ENCODE measurements at regions not wholly inside any gene's neighbourhood (a gene's known extent, or its start where the extent isn't known, plus 50 kb on each side); places are given as distances from the start of the nearest gene placed in this dataset.

DNA sequence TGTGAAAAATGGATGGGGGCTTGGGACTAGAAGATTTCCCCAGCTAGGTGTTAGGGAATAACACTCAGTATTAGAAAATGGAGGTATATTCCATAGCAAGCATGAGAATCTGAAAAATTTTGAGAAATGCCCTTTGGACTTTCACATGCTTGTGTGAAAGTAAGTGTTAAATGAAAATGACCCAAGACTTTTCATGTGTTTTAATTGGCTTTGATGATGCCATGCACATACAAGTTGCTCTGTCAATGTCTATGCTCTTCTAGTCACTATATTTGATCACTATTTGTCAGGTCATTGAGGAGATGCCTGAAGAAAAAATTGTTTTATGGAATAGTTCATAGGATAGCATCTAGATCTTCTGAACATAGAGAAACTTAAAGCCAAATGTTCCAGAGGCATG is 147.6 kb downstream of the SH2D1A start:
- H3K9me3 Mint-ChIP-seq: no peaks in the 10 kb centered on the region
- no peaks in the 10 kb centered on the region for H3K4me1 Mint-ChIP-seq
- no peaks in the 10 kb centered on the region for H3K27me3 Mint-ChIP-seq
- no peak for DNase-seq
- H3K4me3 Mint-ChIP-seq: no peak overlapping the region
- H3K36me3 Mint-ChIP-seq (ENCODE audit: low read depth): no peaks in the 10 kb centered on the region
- no peak overlapping the region for H3K27ac Mint-ChIP-seq
- ChIA-PET POLR2A (no interaction called here), CTCF (interaction anchor here (0.6 kb wide), 1 partner anchor 87 kb away, joined by 3 read pairs; no protein-coding TSS in a partner anchor)

DNA sequence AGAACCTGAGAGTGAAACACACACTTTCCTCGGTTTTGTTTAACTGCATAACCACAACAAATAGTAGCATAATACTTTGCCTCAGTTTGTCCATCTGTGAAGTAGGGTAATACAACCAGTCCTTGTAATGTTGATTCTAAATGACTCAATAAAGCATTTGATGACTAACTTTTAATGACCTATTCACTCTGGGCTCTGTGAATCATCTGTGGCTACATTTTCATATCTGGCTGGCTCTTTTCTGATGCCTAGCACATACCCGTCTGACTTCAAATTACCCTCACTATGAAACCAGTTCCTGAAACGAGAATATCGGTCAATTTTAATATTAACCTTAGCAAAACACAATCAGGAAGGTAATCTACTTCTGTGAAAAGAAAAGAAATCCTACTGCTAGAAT is 151.0 kb downstream of the SH2D1A start:
- H3K27ac Mint-ChIP-seq: no peak overlapping the region
- ChIA-PET CTCF (no interaction called here), POLR2A (no interaction called here)
- no peak overlapping the region for H3K4me3 Mint-ChIP-seq
- no peak for DNase-seq
- no peaks in the 10 kb centered on the region for H3K27me3 Mint-ChIP-seq
- H3K4me1 Mint-ChIP-seq: peaks cover 4% of the 10 kb centered on the region
- no peaks in the 10 kb centered on the region for H3K9me3 Mint-ChIP-seq
- no peaks in the 10 kb centered on the region for H3K36me3 Mint-ChIP-seq (ENCODE audit: low read depth)

DNA sequence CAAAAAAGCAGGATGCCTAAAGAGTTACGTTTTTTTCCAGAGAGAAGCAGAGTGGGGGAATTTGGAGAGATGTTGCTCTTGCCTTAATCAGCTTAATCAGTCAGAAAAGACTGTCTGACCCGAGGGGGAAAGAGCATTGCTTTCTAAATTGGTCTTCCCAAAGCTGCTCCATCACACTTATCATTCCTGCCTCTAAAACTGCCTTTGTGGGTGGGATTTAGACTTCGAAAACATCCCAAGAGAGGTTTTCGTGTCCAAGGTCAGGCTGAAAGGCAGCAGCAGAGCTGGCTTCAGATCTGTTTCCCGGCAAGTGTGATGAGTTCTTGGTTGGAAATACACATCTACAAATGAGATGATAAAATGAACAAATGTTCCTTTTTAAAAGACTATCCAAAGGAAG is 155.2 kb downstream of the SH2D1A start:
- Mint-ChIP-seq H3K36me3 (ENCODE audit: low read depth) (no peaks in the 10 kb centered on the region), H3K4me1 (peaks cover 4% of the 10 kb centered on the region), H3K9me3 (no peaks in the 10 kb centered on the region), H3K27ac (no peak overlapping the region), H3K27me3 (no peaks in the 10 kb centered on the region), H3K4me3 (no peak overlapping the region)
- DNase-seq: no peak
- CTCF ChIA-PET: no interaction called here
- POLR2A ChIA-PET: no interaction called here

DNA sequence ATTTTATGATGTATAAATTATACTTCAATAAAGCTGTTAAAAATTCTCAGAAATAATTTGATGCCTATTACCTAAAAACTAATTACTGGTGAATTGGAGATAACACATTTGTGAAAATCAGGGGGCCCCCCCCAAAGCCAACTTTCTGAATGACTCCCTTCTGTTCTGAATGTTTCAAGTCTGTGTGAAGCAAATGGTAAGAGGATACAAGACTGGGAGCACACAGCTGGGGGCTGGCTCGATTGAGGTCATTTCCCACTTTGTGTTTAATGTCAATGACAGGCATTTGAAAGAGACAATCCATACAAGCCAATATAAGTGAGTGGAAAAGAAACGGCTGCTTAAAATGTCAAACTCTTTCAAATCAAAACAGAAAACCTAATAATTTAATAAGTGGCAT is 155.8 kb downstream of the SH2D1A start:
- CTCF ChIA-PET: no interaction called here
- no peaks in the 10 kb centered on the region for H3K36me3 Mint-ChIP-seq (ENCODE audit: low read depth)
- H3K9me3 Mint-ChIP-seq: no peaks in the 10 kb centered on the region
- H3K4me3 Mint-ChIP-seq: no peak overlapping the region
- no peak overlapping the region for H3K27ac Mint-ChIP-seq
- POLR2A ChIA-PET: no interaction called here
- DNase-seq: no peak
- peaks cover 4% of the 10 kb centered on the region for H3K4me1 Mint-ChIP-seq
- no peaks in the 10 kb centered on the region for H3K27me3 Mint-ChIP-seq

- H3K4me1 Mint-ChIP-seq: peaks cover 4% of the 10 kb centered on the region
- ChIA-PET CTCF (interaction anchor here (1.6 kb wide), 1 partner anchor 29 kb away, joined by 3 read pairs; no protein-coding TSS in a partner anchor), POLR2A (no interaction called here)
- no peaks in the 10 kb centered on the region for H3K27me3 Mint-ChIP-seq
- H3K36me3 Mint-ChIP-seq (ENCODE audit: low read depth): no peaks in the 10 kb centered on the region
- DNase-seq: no peak
- no peak overlapping the region for H3K4me3 Mint-ChIP-seq
- no peak overlapping the region for H3K27ac Mint-ChIP-seq
- no peaks in the 10 kb centered on the region for H3K9me3 Mint-ChIP-seq
Measured at GRCh38 chrX:124502599-124502998, 156.2 kb downstream of the SH2D1A start.

GRCh38 chrX:124504111-124504983 is 158.0 kb downstream of the SH2D1A start:
- no peak for DNase-seq
- Mint-ChIP-seq H3K4me3 (no peak overlapping the region), H3K4me1 (peaks cover 4% of the 10 kb centered on the region), H3K27me3 (no peaks in the 10 kb centered on the region), H3K36me3 (ENCODE audit: low read depth) (no peaks in the 10 kb centered on the region), H3K27ac (no peak overlapping the region), H3K9me3 (no peaks in the 10 kb centered on the region)
- POLR2A ChIA-PET: no interaction called here
- CTCF ChIA-PET: interaction anchor here (0.9 to 1.6 kb wide), 2 partner anchors 9 to 27 kb away, joined by 3 read pairs; no protein-coding TSS in a partner anchor

DNA sequence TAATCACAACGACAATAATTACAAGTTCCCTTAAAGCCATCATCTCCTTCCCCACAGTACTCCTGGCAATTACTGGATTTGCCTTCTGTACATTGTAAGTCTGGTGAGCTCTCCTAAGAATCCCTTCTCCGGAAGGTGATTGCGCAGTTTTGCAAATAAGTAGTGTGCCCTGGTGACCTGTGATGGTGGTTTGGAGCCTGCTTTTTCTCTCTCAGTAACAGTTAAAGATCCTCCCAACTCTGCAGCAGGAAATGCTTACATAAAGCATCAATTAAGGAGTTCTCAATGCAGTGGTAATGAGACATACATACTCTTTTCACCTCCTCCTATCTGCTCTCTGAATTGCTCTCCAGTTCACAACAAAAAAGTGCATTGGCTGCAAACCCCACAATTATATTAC is 159.7 kb downstream of the SH2D1A start:
- Mint-ChIP-seq H3K4me3 (no peak overlapping the region), H3K27me3 (no peaks in the 10 kb centered on the region), H3K27ac (no peak overlapping the region), H3K9me3 (no peaks in the 10 kb centered on the region), H3K4me1 (peaks cover 4% of the 10 kb centered on the region), H3K36me3 (ENCODE audit: low read depth) (no peaks in the 10 kb centered on the region)
- DNase-seq: no peak
- ChIA-PET CTCF (no interaction called here), POLR2A (no interaction called here)

DNA sequence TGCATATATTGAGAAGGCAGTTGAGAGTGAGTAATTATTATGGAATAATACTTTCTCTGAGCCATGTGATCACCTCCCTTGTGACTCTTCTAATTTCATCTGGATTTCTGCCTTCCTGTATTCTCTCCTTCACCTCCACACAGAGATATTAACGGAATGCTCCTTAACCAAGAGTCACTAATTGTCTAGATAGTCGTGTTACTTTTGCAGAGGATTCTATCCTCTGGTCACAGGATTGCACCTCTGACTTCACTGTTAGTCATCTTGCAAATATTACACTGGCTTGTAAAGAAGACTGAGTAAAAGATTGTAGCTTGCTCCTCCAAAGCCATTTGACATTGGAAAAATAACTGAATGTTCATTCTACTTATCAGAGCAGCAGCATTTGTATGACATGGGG is 160.9 kb downstream of the SH2D1A start:
- H3K4me1 Mint-ChIP-seq: no peaks in the 10 kb centered on the region
- no peaks in the 10 kb centered on the region for H3K9me3 Mint-ChIP-seq
- no peak overlapping the region for H3K4me3 Mint-ChIP-seq
- ChIA-PET CTCF (no interaction called here), POLR2A (no interaction called here)
- no peak overlapping the region for H3K27ac Mint-ChIP-seq
- H3K36me3 Mint-ChIP-seq (ENCODE audit: low read depth): no peaks in the 10 kb centered on the region
- no peaks in the 10 kb centered on the region for H3K27me3 Mint-ChIP-seq
- DNase-seq: no peak

GRCh38 chrX:124518885-124519284 is 172.5 kb downstream of the SH2D1A start:
- Mint-ChIP-seq H3K36me3 (ENCODE audit: low read depth) (peaks cover 6% of the 10 kb centered on the region), H3K4me1 (no peaks in the 10 kb centered on the region), H3K9me3 (no peaks in the 10 kb centered on the region), H3K27ac (no peak overlapping the region), H3K4me3 (no peak overlapping the region), H3K27me3 (no peaks in the 10 kb centered on the region)
- ChIA-PET POLR2A (no interaction called here), CTCF (no interaction called here)
- DNase-seq: no peak

GRCh38 chrX:124524852-124525251 is 178.5 kb downstream of the SH2D1A start:
- CTCF ChIA-PET: no interaction called here
- no peak for DNase-seq
- H3K27ac Mint-ChIP-seq: no peak overlapping the region

DNA sequence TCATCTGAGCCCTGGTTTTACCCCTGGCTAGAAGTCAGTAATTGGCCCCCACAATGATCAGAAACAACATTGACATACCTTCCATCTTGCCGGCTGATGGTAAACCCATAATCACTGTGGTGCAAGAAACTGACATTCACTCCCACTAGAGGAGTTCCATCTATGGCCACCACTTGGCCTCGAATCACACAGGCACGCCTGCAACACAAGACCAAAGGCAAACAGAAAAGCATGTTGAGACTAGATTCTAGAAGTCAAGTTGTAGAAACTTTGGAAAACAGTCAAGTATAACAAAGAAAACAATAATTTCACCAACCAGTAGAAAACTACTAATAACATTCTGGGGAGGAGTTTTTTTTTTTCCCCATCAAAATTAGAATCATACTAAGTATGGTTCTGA is 183.4 kb downstream of the SH2D1A start:
- CTCF ChIA-PET: no interaction called here
- no peak for DNase-seq
- POLR2A ChIA-PET: no interaction called here
- no peaks in the 10 kb centered on the region for H3K27me3 Mint-ChIP-seq
- no peak overlapping the region for H3K27ac Mint-ChIP-seq
- no peaks in the 10 kb centered on the region for H3K4me1 Mint-ChIP-seq
- H3K36me3 Mint-ChIP-seq (ENCODE audit: low read depth): no peaks in the 10 kb centered on the region
- no peak overlapping the region for H3K4me3 Mint-ChIP-seq
- H3K9me3 Mint-ChIP-seq: no peaks in the 10 kb centered on the region

More at GRCh38 chrX:124524852-124525251, 178.5 kb downstream of the SH2D1A start:
- no peaks in the 10 kb centered on the region for H3K4me1 Mint-ChIP-seq
- H3K27me3 Mint-ChIP-seq: no peaks in the 10 kb centered on the region
- POLR2A ChIA-PET: no interaction called here
- peaks cover 2% of the 10 kb centered on the region for H3K36me3 Mint-ChIP-seq (ENCODE audit: low read depth)
- no peak overlapping the region for H3K4me3 Mint-ChIP-seq
- H3K9me3 Mint-ChIP-seq: no peaks in the 10 kb centered on the region

DNA sequence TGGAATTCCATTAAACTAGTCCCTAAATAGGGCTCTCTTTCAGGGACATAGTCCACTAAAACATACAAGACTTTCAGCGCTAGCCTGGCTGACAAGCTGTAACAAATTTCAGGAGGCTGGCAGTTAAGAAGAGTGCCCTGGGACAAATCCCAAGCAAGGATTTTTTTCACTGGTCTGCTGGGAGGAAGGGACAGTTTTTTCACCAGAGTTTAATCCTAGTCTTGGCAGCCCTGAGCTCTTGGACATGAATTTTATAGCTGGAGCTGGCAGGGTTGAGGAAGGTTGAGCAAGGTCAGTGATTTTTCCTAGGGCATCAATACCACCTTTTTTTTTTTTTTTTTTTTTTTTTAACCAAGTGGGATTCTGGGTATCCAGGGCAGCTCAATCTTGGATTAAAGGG is 184.4 kb downstream of the SH2D1A start:
- H3K27me3 Mint-ChIP-seq: no peaks in the 10 kb centered on the region
- CTCF ChIA-PET: no interaction called here
- no peaks in the 10 kb centered on the region for H3K9me3 Mint-ChIP-seq
- POLR2A ChIA-PET: no interaction called here
- no peak for DNase-seq
- no peaks in the 10 kb centered on the region for H3K36me3 Mint-ChIP-seq (ENCODE audit: low read depth)
- H3K4me1 Mint-ChIP-seq: no peaks in the 10 kb centered on the region
- no peak overlapping the region for H3K4me3 Mint-ChIP-seq
- no peak overlapping the region for H3K27ac Mint-ChIP-seq

DNA sequence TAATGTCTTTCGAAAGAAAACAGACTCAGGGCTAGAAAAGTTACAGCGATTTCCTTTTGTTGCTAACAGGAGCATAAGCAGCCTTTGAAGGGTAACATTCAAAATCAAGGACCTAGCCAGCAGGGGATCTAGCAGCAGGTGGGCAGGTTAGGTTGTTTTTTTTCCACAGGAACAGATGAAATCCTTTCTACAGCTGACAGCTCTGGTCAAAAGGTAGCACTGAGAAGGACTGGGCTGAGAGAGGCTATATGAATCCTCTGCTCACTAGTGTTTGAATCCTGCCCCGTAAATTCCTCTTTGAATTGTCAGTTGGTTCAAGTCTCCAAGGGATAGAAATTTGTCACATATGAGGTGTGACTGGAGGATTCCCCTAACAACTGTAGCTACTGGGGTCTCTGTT is 188.2 kb downstream of the SH2D1A start:
- no peaks in the 10 kb centered on the region for H3K27me3 Mint-ChIP-seq
- H3K4me1 Mint-ChIP-seq: no peaks in the 10 kb centered on the region
- POLR2A ChIA-PET: interaction anchor here (0.7 kb wide), 1 partner anchor 152 kb away, joined by 3 read pairs; no protein-coding TSS in a partner anchor
- H3K36me3 Mint-ChIP-seq (ENCODE audit: low read depth): no peaks in the 10 kb centered on the region
- H3K9me3 Mint-ChIP-seq: no peaks in the 10 kb centered on the region
- no peak overlapping the region for H3K27ac Mint-ChIP-seq
- DNase-seq: no peak
- no peak overlapping the region for H3K4me3 Mint-ChIP-seq
- CTCF ChIA-PET: no interaction called here

- Mint-ChIP-seq H3K27me3 (no peaks in the 10 kb centered on the region), H3K27ac (no peak overlapping the region), H3K4me1 (no peaks in the 10 kb centered on the region), H3K9me3 (no peaks in the 10 kb centered on the region), H3K36me3 (ENCODE audit: low read depth) (no peaks in the 10 kb centered on the region), H3K4me3 (no peak overlapping the region)
- CTCF ChIA-PET: no interaction called here
- DNase-seq: no peak
- POLR2A ChIA-PET: no interaction called here
Measured at GRCh38 chrX:124540474-124540873, 194.1 kb downstream of the SH2D1A start.

All from activated CD4-positive, alpha-beta T cell treated with anti-CD3 and anti-CD28 coated beads, Interleukin-2, amount 10 ng/mL, durations not matched to agents 7 days and 5 days (primary cell).